Medulla oblongata (tissue), 1 donor: ENCODE measurements at regions not wholly inside any gene's neighbourhood (a gene's known extent, or its start where the extent isn't known, plus 50 kb on each side); places are given as distances from the start of the nearest gene placed in this dataset.
"Not testable (repeated sequence)": the region's sequence is repeated elsewhere in the genome, so short reads cannot be mapped to it uniquely, and the experiment has no call there.

ENCODE experiments used
- DNase-seq: peaks from one replicate; pipeline ENCODE4 v3.0.0-alpha.2; 2015; ENCODE audit errors: extremely low spot score

GRCh38 chr6:40152701-40153436, 218.6 kb upstream of the MOCS1 start:
- no peak for DNase-seq

- no peak for DNase-seq
These were observed 217.9 kb upstream of the MOCS1 start for GRCh38 chr6:40152196-40152595.

GRCh38 chr6:40148882-40149573, 214.8 kb upstream of the MOCS1 start:
- DNase-seq = peak; percentile 17

- DNase-seq = no peak
These were observed 212.6 kb upstream of the MOCS1 start for GRCh38 chr6:40146902-40147301.

GRCh38 chr6:40139447-40139846, 205.2 kb upstream of the MOCS1 start:
- no peak for DNase-seq

GRCh38 chr6:40138273-40138720, 204.0 kb upstream of the MOCS1 start:
- DNase-seq = no peak

- DNase-seq = no peak
These were observed 201.3 kb upstream of the MOCS1 start for GRCh38 chr6:40135491-40136072.

- not testable (repeated sequence) for DNase-seq
These were observed 199.7 kb upstream of the MOCS1 start for GRCh38 chr6:40133981-40134380.

- DNase-seq = no peak
These were observed 197.4 kb upstream of the MOCS1 start for GRCh38 chr6:40131675-40132074.

- DNase-seq = no peak
These were observed 193.9 kb upstream of the MOCS1 start for GRCh38 chr6:40128127-40128526.

- no peak for DNase-seq
These were observed 191.6 kb upstream of the MOCS1 start for GRCh38 chr6:40125680-40126394.

- no peak for DNase-seq
These were observed 190.7 kb upstream of the MOCS1 start for GRCh38 chr6:40124924-40125323.

- DNase-seq = no peak
These were observed 182.6 kb upstream of the MOCS1 start for GRCh38 chr6:40116832-40117231.

- DNase-seq = no peak
These were observed 178.1 kb upstream of the MOCS1 start for GRCh38 chr6:40112350-40112749.

GRCh38 chr6:40108736-40109135, 174.5 kb upstream of the MOCS1 start:
- DNase-seq = no peak

- no peak for DNase-seq
These were observed 172.6 kb upstream of the MOCS1 start for GRCh38 chr6:40106840-40107239.

- no peak for DNase-seq
These were observed 164.5 kb upstream of the MOCS1 start for GRCh38 chr6:40098774-40099173.

- no peak for DNase-seq
These were observed 163.3 kb upstream of the MOCS1 start for GRCh38 chr6:40097590-40097989.

GRCh38 chr6:40083141-40083920, 149.1 kb upstream of the MOCS1 start:
- DNase-seq = no peak

GRCh38 chr6:40082278-40083043, 148.2 kb upstream of the MOCS1 start:
- no peak for DNase-seq

- no peak for DNase-seq
These were observed 143.5 kb upstream of the MOCS1 start for GRCh38 chr6:40077736-40078135.
